Myocyte (in vitro differentiated cells): ENCODE measurements at regions not wholly inside any gene's neighbourhood (a gene's known extent, or its start where the extent isn't known, plus 50 kb on each side); places are given as distances from the start of the nearest gene placed in this dataset.

Experiments
- DNase-seq: peaks from one replicate; pipeline ENCODE4 v3.0.0-alpha.2; 2012; ENCODE audit warnings: low read depth

GRCh38 chr1:184141361-184141880, 89.9 kb downstream of the TSEN15 start:
- DNase-seq = no peak

GRCh38 chr1:184143449-184143848, 91.9 kb downstream of the TSEN15 start:
- peak; percentile 93 for DNase-seq

GRCh38 chr1:184145083-184145482, 93.6 kb downstream of the TSEN15 start:
- no peak for DNase-seq

- DNase-seq = no peak
Measured at GRCh38 chr1:184146202-184146601, 94.7 kb downstream of the TSEN15 start.

GRCh38 chr1:184150776-184151531, 99.4 kb downstream of the TSEN15 start:
- peak; percentile 59 for DNase-seq

- DNase-seq = no peak
Measured at GRCh38 chr1:184152434-184152898, 100.9 kb downstream of the TSEN15 start.

- no peak for DNase-seq
Measured at GRCh38 chr1:184152974-184153373, 101.4 kb downstream of the TSEN15 start.

GRCh38 chr1:184153731-184154130, 102.2 kb downstream of the TSEN15 start:
- DNase-seq = no peak

GRCh38 chr1:184156521-184157393, 105.2 kb downstream of the TSEN15 start:
- DNase-seq = no peak

- DNase-seq = no peak
Measured at GRCh38 chr1:184157394-184157742, 105.8 kb downstream of the TSEN15 start.

GRCh38 chr1:184158896-184159681, 107.6 kb downstream of the TSEN15 start:
- DNase-seq = no peak

- no peak for DNase-seq
Measured at GRCh38 chr1:184160236-184160635, 108.7 kb downstream of the TSEN15 start.

- DNase-seq = no peak
Measured at GRCh38 chr1:184161071-184161698, 109.7 kb downstream of the TSEN15 start.

GRCh38 chr1:184162281-184162680, 110.8 kb downstream of the TSEN15 start:
- no peak for DNase-seq

- DNase-seq = peak; percentile 84
Measured at GRCh38 chr1:184163674-184164465, 112.3 kb downstream of the TSEN15 start.

GRCh38 chr1:184164536-184164935, 113.0 kb downstream of the TSEN15 start:
- DNase-seq = peak; percentile 57

- no peak for DNase-seq
Measured at GRCh38 chr1:184166485-184166884, 115.0 kb downstream of the TSEN15 start.

- no peak for DNase-seq
Measured at GRCh38 chr1:184167352-184167751, 115.8 kb downstream of the TSEN15 start.

GRCh38 chr1:184170719-184171118, 119.2 kb downstream of the TSEN15 start:
- DNase-seq = no peak

GRCh38 chr1:184176058-184176457, 124.5 kb downstream of the TSEN15 start:
- no peak for DNase-seq
